C4-2B (cell line): ENCODE measurements at regions not wholly inside any gene's neighbourhood (a gene's known extent, or its start where the extent isn't known, plus 50 kb on each side); places are given as distances from the start of the nearest gene placed in this dataset.

Experiments
- ZFX ChIP-seq: fragments of 450-650 bp; IDR thresholded peaks from 2 replicates; pipeline ENCODE4 v1.6.1; 2017
- TF ChIP-seq, protein P1 (sequence below): fragments of 450-650 bp; conservative IDR thresholded peaks from 2 replicates; pipeline ENCODE4 v1.5.1; 2017; ENCODE audit warnings: mild to moderate bottlenecking

DNA sequence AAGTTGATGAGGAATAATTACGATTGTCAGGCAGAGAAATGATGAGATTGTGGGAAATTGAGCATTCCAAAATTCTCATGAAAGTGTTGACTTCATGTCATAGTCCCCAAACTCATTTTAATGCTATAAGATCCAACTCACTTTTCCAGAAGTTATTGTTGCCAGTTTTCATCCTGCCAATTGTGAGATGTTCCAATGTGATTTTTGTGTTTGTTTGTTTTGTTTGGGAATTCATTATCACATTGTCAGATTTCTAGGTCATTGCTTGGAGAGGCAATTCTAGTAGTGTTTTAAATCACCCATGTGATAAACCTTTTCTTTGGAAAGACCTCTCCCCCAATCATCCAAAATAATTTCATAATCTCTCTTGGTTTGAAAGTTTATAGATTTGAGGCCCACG is 86.0 kb upstream of the ACVR2A start:
- TF ChIP-seq, protein P1, sequence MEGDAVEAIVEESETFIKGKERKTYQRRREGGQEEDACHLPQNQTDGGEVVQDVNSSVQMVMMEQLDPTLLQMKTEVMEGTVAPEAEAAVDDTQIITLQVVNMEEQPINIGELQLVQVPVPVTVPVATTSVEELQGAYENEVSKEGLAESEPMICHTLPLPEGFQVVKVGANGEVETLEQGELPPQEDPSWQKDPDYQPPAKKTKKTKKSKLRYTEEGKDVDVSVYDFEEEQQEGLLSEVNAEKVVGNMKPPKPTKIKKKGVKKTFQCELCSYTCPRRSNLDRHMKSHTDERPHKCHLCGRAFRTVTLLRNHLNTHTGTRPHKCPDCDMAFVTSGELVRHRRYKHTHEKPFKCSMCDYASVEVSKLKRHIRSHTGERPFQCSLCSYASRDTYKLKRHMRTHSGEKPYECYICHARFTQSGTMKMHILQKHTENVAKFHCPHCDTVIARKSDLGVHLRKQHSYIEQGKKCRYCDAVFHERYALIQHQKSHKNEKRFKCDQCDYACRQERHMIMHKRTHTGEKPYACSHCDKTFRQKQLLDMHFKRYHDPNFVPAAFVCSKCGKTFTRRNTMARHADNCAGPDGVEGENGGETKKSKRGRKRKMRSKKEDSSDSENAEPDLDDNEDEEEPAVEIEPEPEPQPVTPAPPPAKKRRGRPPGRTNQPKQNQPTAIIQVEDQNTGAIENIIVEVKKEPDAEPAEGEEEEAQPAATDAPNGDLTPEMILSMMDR: no peak
- TF ChIP-seq ZFX: no peak
